Panc1 (cell line): ENCODE measurements at regions not wholly inside any gene's neighbourhood (a gene's known extent, or its start where the extent isn't known, plus 50 kb on each side); places are given as distances from the start of the nearest gene placed in this dataset.

Source experiments
- POLR2AphosphoS5 ChIP-seq: IDR thresholded peaks from 2 replicates; pipeline ENCODE4 v1.6.1; 2012; ENCODE audit warnings: mild to moderate bottlenecking, low read depth, low read length, moderate library complexity
- REST ChIP-seq, 2 experiments: IDR thresholded peaks; 2 replicates each; pipeline ENCODE4 v1.6.1; 2011 to 2012; ENCODE audit warnings: low read depth in 2 of 2, control low read depth in 1 of 2, low read length in 1 of 2, mild to moderate bottlenecking in 1 of 2, moderate library complexity in 1 of 2; ENCODE audit not compliant: insufficient read depth in 1 of 2
- SIN3A ChIP-seq: IDR thresholded peaks from 2 replicates; pipeline ENCODE4 v1.6.1; 2012; ENCODE audit warnings: low read depth, mild to moderate bottlenecking, low read length, moderate library complexity, borderline replicate concordance; ENCODE audit not compliant: insufficient read depth
- TCF7L2 ChIP-seq: IDR thresholded peaks from 2 replicates; pipeline ENCODE4 v1.6.1; 2011; ENCODE audit warnings: mild to moderate bottlenecking, low read depth, low read length, inconsistent platforms
- TF ChIP-seq, protein P1 (sequence below): fragments of 450-650 bp; IDR thresholded peaks from 2 replicates; pipeline ENCODE4 v1.5.1; 2017; ENCODE audit warnings: mild to moderate bottlenecking

DNA sequence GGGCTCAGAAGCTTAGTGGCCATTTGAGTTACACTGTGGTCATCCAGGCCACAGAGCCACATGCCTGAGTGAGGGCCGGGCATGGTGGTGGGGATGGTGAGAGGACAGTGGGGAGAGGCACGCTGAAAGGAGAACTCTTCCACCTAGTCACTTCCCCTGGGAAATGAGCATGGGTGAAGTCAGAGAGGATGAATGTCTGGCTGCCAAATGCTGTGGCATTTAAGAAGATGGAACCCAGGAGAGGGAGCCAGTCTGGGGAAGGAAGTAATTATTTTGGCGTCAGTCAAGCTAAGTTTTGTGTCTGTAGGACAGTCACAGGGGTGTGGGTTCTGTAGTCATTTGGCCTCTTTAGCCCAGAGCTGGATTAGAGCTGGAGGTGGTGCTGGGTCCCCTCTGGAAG lies 86.0 kb upstream of the PODXL start:
- TF ChIP-seq, protein P1, sequence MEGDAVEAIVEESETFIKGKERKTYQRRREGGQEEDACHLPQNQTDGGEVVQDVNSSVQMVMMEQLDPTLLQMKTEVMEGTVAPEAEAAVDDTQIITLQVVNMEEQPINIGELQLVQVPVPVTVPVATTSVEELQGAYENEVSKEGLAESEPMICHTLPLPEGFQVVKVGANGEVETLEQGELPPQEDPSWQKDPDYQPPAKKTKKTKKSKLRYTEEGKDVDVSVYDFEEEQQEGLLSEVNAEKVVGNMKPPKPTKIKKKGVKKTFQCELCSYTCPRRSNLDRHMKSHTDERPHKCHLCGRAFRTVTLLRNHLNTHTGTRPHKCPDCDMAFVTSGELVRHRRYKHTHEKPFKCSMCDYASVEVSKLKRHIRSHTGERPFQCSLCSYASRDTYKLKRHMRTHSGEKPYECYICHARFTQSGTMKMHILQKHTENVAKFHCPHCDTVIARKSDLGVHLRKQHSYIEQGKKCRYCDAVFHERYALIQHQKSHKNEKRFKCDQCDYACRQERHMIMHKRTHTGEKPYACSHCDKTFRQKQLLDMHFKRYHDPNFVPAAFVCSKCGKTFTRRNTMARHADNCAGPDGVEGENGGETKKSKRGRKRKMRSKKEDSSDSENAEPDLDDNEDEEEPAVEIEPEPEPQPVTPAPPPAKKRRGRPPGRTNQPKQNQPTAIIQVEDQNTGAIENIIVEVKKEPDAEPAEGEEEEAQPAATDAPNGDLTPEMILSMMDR: no peak
- TF ChIP-seq POLR2AphosphoS5: no peak
- no peak for TF ChIP-seq REST (IDR thresholded peaks at IDR 0.05; ENCODE audit: insufficient read depth in 1 of 2, low read depth in 2 of 2, low read length in 1 of 2)
- TF ChIP-seq TCF7L2: no peak
- TF ChIP-seq SIN3A: no peak
